ENCODE measurements at regions not wholly inside any gene's neighbourhood (a gene's known extent, or its start where the extent isn't known, plus 50 kb on each side); places are given as distances from the start of the nearest gene placed in this dataset.

- TF ChIP-seq CTCF (IDR thresholded peaks at IDR 0.05) (no peak), POLR2A (IDR thresholded peaks at IDR 0.05) (no peak)
These were observed 724.9 kb upstream of the TENM4 start for GRCh38 chr11:80165744-80166143.
